HFFc6 (cell line): ENCODE measurements at regions not wholly inside any gene's neighbourhood (a gene's known extent, or its start where the extent isn't known, plus 50 kb on each side); places are given as distances from the start of the nearest gene placed in this dataset.

Experiments
- DNase-seq: peaks from one replicate; pipeline ENCODE4 v3.0.0-alpha.2; 2018
- H3K27ac Mint-ChIP-seq: 2 replicates; pipeline ENCODE4 v1.8.0; 2020; ENCODE audit warnings: mild to moderate bottlenecking, mixed read lengths
- H3K27me3 Mint-ChIP-seq: 2 replicates; pipeline ENCODE4 v1.8.0; 2021; ENCODE audit warnings: mild to moderate bottlenecking, moderate library complexity, mixed read lengths; ENCODE audit not compliant: insufficient read depth
- H3K36me3 Mint-ChIP-seq: 2 replicates; pipeline ENCODE4 v1.8.0; 2021; ENCODE audit warnings: low read depth, mixed read lengths
- H3K4me1 Mint-ChIP-seq: 2 replicates; pipeline ENCODE4 v1.8.0; 2020; ENCODE audit warnings: low read depth, mixed read lengths
- H3K4me3 Mint-ChIP-seq: 2 replicates; pipeline ENCODE4 v1.8.0; 2020; ENCODE audit warnings: mild to moderate bottlenecking, moderate library complexity, mixed read lengths
- H3K9me3 Mint-ChIP-seq: 2 replicates; pipeline ENCODE4 v1.8.0; 2020; ENCODE audit warnings: mild to moderate bottlenecking, mixed read lengths
- TF ChIP-seq, protein P1 (sequence below): fragments of 200-600 bp; sonication (generic); IDR thresholded peaks from 2 replicates; pipeline ENCODE4 v1.5.0; 2021; ENCODE audit warnings: antibody characterized with exemption, mild to moderate bottlenecking

- Mint-ChIP-seq H3K4me3 (no peak overlapping the region), H3K36me3 (no peaks in the 10 kb centered on the region), H3K27ac (no peak overlapping the region), H3K9me3 (no peaks in the 10 kb centered on the region), H3K4me1 (no peaks in the 10 kb centered on the region), H3K27me3 (peaks cover 12% of the 10 kb centered on the region)
- DNase-seq, result no peak
- TF ChIP-seq, protein P1, sequence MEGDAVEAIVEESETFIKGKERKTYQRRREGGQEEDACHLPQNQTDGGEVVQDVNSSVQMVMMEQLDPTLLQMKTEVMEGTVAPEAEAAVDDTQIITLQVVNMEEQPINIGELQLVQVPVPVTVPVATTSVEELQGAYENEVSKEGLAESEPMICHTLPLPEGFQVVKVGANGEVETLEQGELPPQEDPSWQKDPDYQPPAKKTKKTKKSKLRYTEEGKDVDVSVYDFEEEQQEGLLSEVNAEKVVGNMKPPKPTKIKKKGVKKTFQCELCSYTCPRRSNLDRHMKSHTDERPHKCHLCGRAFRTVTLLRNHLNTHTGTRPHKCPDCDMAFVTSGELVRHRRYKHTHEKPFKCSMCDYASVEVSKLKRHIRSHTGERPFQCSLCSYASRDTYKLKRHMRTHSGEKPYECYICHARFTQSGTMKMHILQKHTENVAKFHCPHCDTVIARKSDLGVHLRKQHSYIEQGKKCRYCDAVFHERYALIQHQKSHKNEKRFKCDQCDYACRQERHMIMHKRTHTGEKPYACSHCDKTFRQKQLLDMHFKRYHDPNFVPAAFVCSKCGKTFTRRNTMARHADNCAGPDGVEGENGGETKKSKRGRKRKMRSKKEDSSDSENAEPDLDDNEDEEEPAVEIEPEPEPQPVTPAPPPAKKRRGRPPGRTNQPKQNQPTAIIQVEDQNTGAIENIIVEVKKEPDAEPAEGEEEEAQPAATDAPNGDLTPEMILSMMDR, result no peak
Observed at GRCh38 chr6:14192216-14192788, 74.7 kb downstream of the CD83 start.

GRCh38 chr6:14193524-14193923 lies 76.0 kb downstream of the CD83 start:
- H3K36me3 Mint-ChIP-seq, result no peaks in the 10 kb centered on the region
- TF ChIP-seq, protein P1, result no peak
- DNase-seq, result no peak
- H3K4me1 Mint-ChIP-seq, result no peaks in the 10 kb centered on the region
- no peak overlapping the region for H3K4me3 Mint-ChIP-seq
- peaks cover 12% of the 10 kb centered on the region for H3K27me3 Mint-ChIP-seq
- H3K9me3 Mint-ChIP-seq, result no peaks in the 10 kb centered on the region
- no peak overlapping the region for H3K27ac Mint-ChIP-seq

- no peak for DNase-seq
- H3K36me3 Mint-ChIP-seq, result no peaks in the 10 kb centered on the region
- H3K27me3 Mint-ChIP-seq, result peaks cover 10% of the 10 kb centered on the region
- H3K4me1 Mint-ChIP-seq, result no peaks in the 10 kb centered on the region
- H3K27ac Mint-ChIP-seq, result no peak overlapping the region
- H3K4me3 Mint-ChIP-seq, result no peak overlapping the region
- TF ChIP-seq, protein P1, result no peak
- H3K9me3 Mint-ChIP-seq, result no peaks in the 10 kb centered on the region
Observed at GRCh38 chr6:14194483-14194882, 76.9 kb downstream of the CD83 start.

GRCh38 chr6:14194976-14195375 lies 77.4 kb downstream of the CD83 start:
- TF ChIP-seq, protein P1, result no peak
- H3K36me3 Mint-ChIP-seq, result no peaks in the 10 kb centered on the region
- H3K27ac Mint-ChIP-seq, result no peak overlapping the region
- H3K9me3 Mint-ChIP-seq, result no peaks in the 10 kb centered on the region
- peaks cover 2% of the 10 kb centered on the region; the same call in 1 of the 2 replicates for H3K4me1 Mint-ChIP-seq
- DNase-seq, result no peak
- H3K4me3 Mint-ChIP-seq, result no peak overlapping the region
- peaks cover 10% of the 10 kb centered on the region for H3K27me3 Mint-ChIP-seq

DNA sequence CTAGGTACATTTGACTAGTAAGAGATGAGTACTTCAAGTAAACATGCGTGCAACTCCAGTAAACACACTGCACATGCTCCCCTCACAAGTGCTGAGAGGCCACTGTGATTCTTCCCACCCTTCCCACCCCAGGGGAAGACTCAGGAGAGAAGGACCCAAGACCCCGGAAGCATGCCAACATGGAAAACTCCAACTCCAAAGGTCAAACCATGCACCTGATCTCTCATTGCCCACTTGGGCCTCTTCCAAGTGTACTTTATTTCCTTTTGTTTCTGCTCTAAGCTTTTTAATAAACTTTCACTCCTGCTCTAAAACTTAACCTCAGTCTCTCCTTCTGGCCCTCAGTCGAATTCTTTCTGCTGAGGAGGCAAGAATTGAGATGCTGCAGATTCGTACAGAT lies 78.5 kb downstream of the CD83 start:
- no peak overlapping the region for H3K4me3 Mint-ChIP-seq
- DNase-seq, result no peak
- TF ChIP-seq, protein P1, result no peak
- no peak overlapping the region for H3K27ac Mint-ChIP-seq
- peaks cover 7% of the 10 kb centered on the region for H3K27me3 Mint-ChIP-seq
- no peaks in the 10 kb centered on the region for H3K9me3 Mint-ChIP-seq
- peaks cover 7% of the 10 kb centered on the region; the same call in 1 of the 2 replicates for H3K4me1 Mint-ChIP-seq
- no peaks in the 10 kb centered on the region for H3K36me3 Mint-ChIP-seq

DNA sequence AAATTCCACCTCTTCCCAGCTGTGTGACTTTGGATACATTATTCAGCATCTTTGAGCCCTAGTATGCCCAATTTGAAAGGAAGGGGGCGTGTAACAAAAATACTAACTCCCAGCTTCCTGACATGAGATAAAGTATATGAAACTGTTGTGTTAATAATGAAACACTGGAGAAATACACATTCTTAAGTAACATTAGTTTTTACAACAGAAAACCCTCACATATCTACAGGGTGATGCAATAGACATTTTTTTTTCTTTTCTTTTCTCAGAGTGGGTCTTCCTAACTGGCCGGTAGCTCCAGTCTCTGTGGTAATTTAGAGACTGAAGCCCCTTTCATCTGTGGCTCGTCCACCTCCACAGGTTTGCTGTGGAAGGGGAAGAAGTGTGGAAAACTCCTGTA lies 79.5 kb downstream of the CD83 start:
- H3K9me3 Mint-ChIP-seq, result no peaks in the 10 kb centered on the region
- no peak for DNase-seq
- H3K36me3 Mint-ChIP-seq, result no peaks in the 10 kb centered on the region
- TF ChIP-seq, protein P1, result no peak
- H3K27me3 Mint-ChIP-seq, result peaks cover 7% of the 10 kb centered on the region
- H3K4me1 Mint-ChIP-seq, result peaks cover 7% of the 10 kb centered on the region; the same call in 1 of the 2 replicates
- H3K27ac Mint-ChIP-seq, result no peak overlapping the region
- no peak overlapping the region for H3K4me3 Mint-ChIP-seq
